GM10266 (cell line): ENCODE measurements at regions not wholly inside any gene's neighbourhood (a gene's known extent, or its start where the extent isn't known, plus 50 kb on each side); places are given as distances from the start of the nearest gene placed in this dataset.

ENCODE experiments used
- DNase-seq: peaks from one replicate; pipeline ENCODE4 v3.0.0; 2012; ENCODE audit errors: extremely low spot score
- CTCF ChIP-seq: IDR thresholded peaks from 2 replicates; pipeline ENCODE4 v1.5.1; 2012; ENCODE audit warnings: mild to moderate bottlenecking, low read depth; ENCODE audit not compliant: control insufficient read depth, insufficient read depth; ENCODE audit errors: missing control alignments

GRCh38 chr2:84022810-84023431 is 436.2 kb downstream of the SUCLG1 start:
- peak; percentile 19 for DNase-seq
- TF ChIP-seq CTCF, result peak; percentile 63

GRCh38 chr2:84017010-84017409 is 442.1 kb downstream of the SUCLG1 start:
- DNase-seq, result no peak
- no peak for TF ChIP-seq CTCF

GRCh38 chr2:84016183-84016582 is 442.9 kb downstream of the SUCLG1 start:
- no peak for TF ChIP-seq CTCF
- DNase-seq, result no peak

GRCh38 chr2:83997889-83998288 is 461.2 kb downstream of the SUCLG1 start:
- no peak for DNase-seq
- no peak for TF ChIP-seq CTCF

GRCh38 chr2:83994633-83995179 is 464.4 kb downstream of the SUCLG1 start:
- no peak for DNase-seq

GRCh38 chr2:83993873-83994632 is 465.0 kb downstream of the SUCLG1 start:
- DNase-seq, result no peak
- TF ChIP-seq CTCF, result no peak

More at GRCh38 chr2:83994633-83995179, 464.4 kb downstream of the SUCLG1 start:
- no peak for TF ChIP-seq CTCF

GRCh38 chr2:83991992-83992391 is 467.1 kb downstream of the SUCLG1 start:
- TF ChIP-seq CTCF, result no peak
- DNase-seq, result no peak
